GM19452 (cell line): ENCODE measurements at regions not wholly inside any gene's neighbourhood (a gene's known extent, or its start where the extent isn't known, plus 50 kb on each side); places are given as distances from the start of the nearest gene placed in this dataset.
"Not testable (repeated sequence)": the region's sequence is repeated elsewhere in the genome, so short reads cannot be mapped to it uniquely, and the experiment has no call there.

Experiments used
- ATAC-seq: cut with Tn5 transposase; IDR thresholded peaks from one replicate; pipeline ENCODE4 v1.9.1; 2021; ENCODE audit not compliant: unreplicated experiment

DNA sequence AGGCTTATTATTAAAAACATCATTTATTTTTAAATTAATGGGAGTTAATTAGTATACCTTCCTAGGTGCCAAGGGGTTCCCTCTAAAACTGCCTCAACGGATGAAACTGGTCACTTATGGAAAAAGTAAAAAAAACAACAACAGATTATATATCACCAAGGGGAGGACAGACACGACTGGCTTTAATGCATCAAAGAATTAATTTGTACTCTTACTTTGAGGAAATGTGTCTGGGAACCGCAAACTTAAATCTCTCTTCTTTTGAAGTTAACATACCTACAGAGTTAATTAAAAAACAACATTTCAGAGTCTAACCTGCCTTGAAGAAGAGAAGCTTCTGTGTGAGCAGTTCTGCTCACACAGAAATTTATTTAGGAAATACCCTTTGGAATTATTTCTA, 354.6 kb downstream of the LRRC70 start:
- no peak for ATAC-seq

DNA sequence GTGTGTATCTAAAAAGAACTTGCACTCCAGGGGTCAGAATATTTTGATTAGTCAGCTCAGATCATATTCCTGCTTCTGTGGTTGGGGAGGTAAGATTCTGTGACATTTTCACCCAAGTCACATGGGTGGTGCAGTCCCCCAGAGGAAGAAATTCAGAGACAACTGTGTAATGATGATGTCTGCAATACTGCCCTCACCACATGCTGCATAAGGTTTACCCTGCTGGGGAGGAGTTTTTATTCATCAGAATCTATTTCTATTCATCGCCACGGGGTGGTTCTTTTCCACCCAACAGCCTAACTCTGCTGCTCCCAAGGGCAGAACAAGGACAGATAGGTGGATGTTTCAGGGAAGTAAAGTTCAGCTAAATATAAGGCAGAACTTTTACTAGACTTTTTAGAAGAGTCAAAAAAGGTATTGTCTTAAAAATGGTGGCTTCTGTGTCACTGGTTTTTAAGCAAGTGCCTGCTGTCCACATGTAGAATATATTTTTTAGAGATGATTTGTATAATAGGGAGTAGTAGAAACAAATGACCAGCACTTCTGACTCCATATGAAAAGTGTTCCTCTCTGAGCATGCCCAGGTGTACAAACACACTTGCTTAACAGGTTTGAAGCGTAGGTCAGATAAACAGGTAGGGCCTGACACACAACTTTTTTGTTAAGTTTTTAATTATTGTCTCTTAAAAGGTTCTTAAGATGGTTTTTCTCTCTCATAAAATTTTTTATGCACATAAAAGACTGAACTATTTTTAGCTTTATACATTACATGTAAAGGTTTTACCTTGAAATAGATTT, 352.7 kb downstream of the LRRC70 start:
- no peak for ATAC-seq

DNA sequence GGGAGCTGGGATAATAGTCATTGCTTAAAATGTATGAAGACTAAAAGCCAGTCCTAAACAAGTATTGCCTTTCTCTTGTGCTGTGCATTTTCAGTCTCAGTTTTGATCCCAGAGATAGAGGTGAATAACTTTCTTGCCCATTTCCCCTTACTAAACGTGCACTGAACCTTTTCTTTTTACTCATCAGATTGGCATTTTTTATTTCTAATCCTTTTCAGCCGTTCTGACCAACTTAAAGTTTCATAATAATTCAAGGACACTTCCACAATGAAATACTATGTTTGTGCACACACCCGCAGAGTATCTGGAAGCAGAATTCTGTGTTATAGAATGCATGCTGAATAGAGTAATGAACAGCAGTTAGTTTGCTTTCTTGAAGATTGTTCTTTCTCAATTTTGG, 343.6 kb downstream of the LRRC70 start:
- ATAC-seq, result no peak

DNA sequence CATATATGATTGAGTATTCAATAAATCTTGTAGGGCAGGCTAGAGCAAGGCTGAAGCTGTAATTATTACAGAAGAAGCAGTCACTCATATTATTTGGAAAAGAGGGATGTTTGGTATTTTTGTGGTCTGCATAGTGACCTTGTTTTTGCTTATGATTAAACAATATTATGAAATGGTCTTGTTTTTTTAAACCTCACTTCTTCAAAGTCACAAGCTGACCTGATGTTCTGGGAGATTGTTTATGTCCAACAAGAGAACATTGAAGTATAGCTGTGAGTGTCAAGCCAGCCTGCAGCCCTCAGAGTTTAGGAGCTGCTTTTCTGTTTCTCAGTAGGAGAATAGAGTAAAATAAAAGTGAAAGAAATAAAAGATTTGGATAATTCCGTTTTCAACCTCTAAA, 342.2 kb downstream of the LRRC70 start:
- no peak for ATAC-seq

DNA sequence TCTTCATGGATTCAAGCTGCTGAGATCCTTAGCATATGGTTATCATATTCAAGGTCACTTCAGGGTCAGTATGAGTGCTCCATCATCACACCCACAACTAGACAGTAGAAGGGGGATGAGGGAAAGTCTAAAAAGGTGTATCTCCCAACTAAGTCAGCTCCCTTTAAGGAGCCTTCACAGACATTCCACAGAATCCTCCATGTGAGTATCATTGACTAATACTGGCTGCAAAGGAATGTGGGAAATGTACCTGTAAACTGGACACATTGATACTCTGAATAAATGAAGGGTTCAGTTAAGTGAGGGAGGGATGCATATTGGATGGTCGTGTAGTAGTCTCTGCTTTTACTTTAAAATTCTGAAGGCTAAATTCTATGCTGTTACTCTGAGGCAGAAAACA, 330.7 kb downstream of the LRRC70 start:
- no peak for ATAC-seq

DNA sequence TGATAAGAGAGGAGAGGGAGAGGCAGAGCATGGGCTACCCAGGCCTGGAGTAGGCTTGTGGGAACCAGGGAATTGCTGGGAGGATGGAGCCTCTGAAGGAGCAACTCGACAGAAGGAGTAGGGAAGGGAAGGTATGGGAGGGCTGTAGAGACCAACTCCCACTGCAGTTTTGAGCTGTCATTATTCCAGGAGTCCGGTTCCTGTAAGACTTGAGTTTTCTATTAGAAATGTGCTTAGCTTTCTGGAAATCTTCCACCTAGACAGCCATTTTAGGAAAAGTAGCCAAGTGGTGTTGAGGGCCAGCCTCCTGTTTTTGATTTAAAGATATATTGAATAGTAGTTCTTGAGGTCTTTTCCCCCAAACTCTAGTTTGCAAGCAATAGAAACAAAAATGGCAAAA, 323.5 kb downstream of the LRRC70 start:
- ATAC-seq, result no peak

DNA sequence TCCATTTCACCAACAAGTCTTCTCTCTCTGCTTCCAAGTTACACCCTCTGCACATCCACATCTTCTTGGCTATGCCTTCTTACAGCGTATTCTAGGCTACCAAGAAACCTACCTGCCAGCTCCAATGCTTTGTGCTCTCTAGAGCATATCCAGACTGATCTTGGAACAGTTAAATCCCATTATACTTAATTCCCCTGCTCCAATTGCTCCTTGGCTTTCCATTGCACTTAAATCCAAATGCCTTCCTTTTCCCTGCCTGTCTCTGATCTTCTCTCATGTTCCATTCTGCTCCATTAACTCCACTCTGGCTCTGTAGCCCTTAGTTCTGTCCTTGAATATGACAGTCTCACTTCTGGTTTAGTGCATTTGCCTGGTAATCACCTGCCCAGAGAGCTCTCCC, 322.4 kb downstream of the LRRC70 start:
- no peak for ATAC-seq

DNA sequence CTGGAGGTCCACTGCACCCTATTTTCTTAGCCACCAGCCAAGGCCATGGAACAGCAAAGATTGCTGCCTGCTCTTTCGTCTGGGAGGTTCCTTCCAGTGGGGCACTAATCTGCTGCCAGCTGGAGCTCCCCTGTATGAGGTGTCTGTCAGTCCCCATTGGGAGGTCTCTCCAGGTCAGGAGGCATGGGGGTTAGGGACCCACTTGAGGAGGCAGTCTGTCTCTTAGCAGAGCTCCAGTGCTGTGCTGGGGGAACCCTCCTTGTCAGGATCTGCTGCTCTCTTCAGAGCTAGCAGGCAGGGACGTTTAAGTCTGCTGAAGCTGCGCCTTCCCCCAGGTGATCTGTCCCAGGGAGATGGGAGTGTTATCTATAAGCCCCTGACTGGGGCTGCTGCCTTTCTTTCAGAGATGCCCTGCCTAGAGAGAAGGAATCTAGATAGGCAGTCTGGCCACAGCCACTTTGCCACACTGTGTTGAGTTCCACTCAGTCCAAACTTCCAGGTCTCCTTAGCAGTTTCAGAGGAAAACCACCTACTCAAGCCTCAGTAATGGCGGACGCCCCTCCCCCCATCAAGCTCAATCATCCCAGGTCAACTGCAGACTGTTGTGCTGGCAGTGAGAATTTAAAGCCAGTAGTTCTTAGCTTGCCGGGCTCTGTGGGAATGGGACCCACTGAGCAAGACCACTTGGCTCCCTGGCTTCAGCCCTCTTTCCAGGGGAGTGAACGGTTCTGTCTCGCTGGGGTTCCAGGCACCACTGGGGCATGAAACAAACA, 317.7 kb downstream of the LRRC70 start:
- no peak for ATAC-seq

DNA sequence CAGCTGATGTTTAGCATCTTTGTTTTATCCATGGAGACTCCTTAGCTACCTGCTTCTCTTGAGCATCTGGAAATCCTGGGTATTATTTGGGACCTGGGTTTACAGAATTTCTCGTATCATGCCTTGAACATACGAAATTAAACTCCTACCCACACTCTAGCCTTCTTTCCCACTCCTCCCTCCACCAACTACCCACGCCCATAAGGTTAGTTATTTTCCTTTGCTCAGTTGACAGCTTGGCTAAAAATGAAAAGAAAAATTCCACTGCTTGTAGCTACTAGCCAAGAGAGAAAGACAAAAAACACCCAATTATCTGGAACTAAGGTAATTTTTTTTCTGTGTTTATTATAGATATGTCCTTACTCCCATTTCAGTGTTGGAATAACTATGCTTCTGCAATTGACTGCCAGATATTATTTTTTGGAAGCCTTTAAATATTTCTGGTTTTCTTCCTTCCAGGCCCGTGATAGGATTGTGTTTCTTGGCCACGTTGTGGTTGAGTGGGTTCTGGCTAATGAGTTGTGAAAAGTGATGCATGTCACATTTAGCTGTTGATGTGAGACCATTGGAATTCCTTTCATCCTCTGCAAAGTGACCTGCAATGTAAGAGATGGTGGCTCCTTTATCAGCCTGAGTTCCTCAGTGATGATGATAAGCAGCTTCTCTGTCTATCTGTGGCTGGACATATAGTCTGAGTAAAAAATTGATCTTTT, 308.1 kb downstream of the LRRC70 start:
- no peak for ATAC-seq

DNA sequence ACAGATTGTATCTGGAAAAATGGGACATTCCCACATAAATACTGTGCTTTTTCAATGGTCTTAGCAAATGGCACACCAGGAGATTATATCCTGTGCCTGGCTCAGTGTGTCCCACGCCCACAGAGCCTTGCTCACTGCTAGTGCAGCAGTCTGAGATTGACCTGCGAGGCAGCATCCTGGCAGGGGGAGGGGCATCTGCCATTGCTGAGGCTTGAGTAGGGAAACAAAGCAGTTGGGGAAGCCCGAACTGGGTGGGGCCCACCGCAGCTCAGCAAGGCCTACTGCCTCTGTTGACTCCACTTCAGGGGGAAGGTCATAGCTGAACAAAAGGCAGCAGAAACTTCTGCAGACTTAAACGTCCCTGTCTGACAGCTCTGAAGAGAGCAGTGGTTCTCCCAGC, 258.7 kb downstream of the LRRC70 start:
- ATAC-seq, result not testable (repeated sequence)

DNA sequence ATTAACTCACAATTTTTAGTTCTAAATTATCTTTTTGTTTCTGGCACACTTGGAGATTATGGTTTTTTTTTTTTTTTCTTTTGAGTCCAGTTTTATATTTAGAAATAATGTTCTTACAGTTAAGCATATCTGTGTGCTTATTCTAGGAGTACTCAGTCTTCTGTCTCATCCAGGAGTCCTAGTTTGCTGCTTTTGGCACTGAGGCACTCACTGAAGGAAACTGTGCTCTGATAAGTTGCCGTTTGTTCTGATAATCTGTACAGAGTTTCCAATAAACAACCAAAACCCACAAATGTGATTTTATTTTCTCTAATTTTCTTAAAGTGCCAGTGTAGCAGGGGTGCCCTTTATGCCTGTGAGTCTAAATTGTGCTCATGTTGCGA, 251.0 kb downstream of the LRRC70 start:
- no peak for ATAC-seq

DNA sequence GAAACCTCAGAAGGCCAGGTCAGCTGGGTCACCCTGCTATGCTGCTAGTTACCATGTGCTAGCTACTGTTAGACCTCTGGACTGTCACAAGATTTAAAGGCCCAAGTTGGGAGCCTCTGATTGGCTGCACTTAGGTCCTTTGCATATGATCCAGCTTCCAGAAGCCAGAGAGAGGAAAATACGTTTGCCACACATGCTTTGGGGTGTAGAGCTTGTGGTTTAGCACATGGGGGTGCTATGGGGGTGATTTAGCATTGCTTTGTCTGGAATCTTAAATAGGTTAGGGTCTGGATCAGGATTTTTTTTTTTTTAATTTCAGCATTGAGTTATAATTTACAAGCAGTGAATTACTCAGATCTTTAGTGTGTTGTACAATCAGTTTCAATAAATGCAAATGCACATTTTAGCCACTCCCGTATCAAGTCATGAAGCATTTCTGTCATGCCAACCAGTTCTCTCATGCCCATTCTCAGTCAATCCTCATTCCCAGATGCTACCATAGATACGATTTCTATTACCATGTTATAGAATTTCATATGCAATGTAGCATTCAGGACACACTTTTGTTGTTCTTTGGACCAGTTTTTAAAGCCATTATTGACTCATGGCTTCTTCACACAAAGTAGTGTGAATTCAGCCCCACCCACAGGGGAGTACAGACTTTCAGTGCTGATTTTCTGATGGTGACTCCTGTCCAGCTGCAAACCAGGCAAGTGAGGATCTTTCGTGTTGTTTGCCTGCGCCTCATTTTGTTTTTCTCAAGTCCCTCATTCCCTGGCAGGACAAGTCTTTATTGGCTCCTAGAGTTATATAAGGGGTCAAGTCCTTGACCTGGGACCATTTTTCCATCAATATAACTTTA, 250.4 kb downstream of the LRRC70 start:
- no peak for ATAC-seq

DNA sequence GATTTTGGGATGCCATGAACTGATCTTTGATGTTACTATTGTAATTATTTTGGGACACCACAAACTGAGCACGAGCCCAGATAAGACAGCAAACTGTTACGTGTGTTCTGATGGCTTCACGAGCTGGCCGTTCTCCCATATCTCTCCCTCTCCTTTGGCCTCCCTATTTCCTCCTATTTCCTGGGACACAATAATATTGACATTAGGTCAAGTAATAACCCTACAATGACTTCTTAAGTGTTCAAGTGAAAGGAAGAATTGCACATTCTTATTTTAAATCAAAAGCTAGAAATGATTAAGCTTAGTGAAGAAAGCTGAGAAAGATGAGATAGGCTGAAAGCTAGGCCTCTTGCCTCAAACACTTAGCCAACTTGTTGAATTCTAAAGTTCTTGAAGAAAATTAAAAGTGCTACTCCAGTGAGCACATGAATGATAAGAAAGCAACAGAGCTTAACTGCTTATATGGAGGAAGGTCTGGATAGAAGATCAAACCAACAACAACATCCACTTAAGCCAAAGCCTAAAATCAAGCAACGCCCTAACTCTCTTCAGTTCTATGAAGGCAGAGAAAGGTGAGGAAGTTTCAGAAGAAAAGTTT, 247.1 kb downstream of the LRRC70 start:
- no peak for ATAC-seq

DNA sequence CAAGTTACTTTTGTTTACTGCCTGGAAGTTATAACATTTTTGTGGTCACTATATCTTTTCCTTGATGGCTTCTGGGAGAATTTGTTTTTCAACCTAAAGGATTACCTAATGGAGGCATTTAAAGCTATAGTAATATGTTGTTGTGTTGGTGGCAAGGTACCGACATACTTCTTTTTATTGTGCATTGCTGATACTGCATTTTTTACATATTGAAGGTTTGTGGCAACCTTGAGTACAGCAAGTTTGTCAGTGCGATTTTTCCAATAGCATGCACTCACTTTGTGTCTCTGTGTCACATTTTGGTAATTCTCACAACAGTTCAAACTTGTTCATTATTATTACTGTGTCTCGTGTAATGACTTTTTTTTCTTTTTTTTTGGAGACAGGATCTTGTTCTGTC, 246.3 kb downstream of the LRRC70 start:
- ATAC-seq, result no peak

DNA sequence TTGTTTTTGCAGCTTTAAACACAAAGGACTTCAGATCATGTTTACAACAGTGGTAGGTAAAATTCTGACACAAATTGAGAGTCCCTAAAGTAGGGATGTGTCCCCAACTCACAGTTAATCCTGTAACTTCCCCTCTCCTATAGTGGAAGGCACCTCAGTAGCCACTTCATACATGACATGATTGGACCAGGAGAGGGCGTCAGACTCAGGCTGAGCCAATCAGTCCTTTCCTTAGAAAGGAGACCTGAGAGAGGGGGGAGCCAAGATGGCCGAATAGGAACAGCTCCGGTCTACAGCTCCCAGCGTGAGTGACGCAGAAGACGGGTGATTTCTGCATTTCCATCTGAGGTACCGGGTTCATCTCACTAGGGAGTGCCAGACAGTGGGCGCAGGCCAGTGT, 238.4 kb downstream of the LRRC70 start:
- ATAC-seq, result not testable (repeated sequence)

DNA sequence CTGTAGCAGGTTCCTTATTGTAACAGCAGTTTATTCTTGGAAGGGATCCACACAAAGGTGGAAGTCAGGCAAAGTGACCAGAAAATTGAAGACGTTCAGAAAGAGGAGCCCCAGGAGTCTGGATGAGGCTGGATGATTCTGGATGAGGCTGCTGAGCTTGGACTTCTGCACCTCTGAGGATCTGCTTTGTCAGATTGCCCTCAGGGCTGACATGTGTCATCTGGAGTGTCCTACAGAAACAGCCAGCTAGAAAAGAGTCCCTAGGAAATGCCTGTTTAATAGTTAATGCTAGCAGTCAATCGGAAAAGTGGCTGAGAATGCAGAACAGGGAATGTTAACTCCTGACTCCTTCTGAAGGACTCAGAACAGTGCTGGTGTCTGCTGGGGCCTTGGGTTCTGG, 236.4 kb downstream of the LRRC70 start:
- no peak for ATAC-seq

DNA sequence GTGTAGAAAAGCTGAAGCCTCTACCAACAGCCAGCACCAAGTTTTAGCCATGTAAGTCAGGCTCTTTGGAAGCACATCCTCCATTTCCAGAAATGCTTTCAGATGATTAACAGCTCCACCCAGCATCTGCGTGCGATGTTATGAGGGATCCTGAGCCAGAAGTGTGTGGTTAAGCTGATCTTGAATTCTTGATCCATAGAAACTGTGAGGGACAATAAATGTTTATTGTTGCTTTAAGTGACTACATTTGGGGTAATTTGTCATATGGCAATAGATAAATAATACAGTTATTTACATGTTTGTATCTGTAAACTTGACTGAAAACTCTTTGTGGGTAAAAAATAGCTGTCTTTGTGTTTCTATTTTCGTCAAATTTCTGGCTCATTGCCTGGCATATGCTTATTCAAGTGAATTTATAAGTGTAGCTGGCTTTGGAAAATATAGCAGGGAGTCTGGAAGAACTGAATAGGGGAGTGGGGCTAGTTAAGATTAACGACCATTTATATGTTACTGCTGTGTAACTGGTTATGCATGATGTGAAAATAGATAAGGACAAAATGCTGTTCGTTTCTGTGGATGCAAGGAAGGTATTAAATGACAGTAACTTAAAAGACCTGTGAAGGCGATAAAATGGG, 234.1 kb downstream of the LRRC70 start:
- ATAC-seq, result no peak

DNA sequence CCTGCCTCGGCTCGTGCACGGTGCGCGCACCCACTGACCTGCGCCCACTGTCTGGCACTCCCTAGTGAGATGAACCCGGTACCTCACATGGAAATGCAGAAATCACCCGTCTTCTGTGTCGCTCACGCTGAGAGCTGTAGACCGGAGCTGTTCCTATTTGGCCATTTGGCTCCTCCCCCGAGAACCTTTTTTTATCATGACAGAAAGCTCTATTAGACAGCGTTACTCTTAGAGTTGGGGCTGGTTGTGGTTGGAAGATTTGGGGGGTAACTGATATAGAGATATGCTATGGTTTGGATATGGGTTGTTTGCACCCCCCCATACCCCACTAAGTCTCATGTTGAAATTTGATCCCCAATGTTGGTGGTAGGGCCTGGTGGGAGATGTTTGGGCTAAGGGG, 226.2 kb downstream of the LRRC70 start:
- not testable (repeated sequence) for ATAC-seq

DNA sequence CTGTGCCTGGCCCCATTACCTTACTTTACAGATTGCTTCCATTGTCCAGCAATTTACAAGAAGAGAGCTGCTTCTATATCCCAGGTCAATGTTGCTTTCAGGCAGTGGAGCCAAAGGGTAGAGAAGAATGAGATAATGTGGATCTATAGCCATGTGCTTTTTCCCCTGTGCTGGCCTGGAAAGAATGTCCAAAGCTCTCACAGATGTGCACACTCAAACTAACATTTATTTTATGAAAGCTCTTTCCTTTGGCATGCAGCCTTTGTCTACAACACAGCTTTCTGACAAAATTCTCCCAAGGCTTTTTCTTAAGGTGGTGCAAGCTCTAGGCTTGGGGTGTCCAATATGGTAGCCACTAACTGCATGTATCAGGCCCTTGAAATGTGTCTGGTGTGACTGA, 217.3 kb downstream of the LRRC70 start:
- no peak for ATAC-seq

DNA sequence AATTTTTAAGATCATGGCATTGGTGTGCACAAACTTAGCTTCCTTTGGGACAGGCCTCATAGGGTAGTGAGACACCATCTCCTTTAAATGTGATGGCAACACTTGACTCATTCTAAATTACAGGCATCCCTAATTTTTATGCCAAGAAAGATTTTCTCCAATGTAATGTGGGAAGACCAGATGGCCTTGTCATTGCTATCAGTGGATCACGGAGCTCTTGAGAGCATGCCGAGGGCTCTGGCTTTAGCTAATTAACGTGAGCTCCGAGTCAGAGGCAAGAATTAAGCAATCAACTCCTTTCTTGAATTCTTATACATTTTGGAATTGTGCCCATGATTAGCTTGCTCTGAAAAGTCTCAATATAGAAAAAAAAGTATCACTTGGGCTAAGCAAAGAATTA, 215.8 kb downstream of the LRRC70 start:
- no peak for ATAC-seq
